Ishikawa (cell line): ENCODE measurements at regions not wholly inside any gene's neighbourhood (a gene's known extent, or its start where the extent isn't known, plus 50 kb on each side); places are given as distances from the start of the nearest gene placed in this dataset.

ENCODE experiments used
- EGR1 ChIP-seq: IDR thresholded peaks from 2 replicates; pipeline ENCODE4 v1.6.1; 2012
- EP300 ChIP-seq: IDR thresholded peaks from 2 replicates; pipeline ENCODE4 v1.6.1; 2012; ENCODE audit warnings: borderline replicate concordance
- MAX ChIP-seq: IDR thresholded peaks from 2 replicates; pipeline ENCODE4 v1.6.1; 2012
- TEAD4 ChIP-seq: IDR thresholded peaks from 2 replicates; pipeline ENCODE4 v1.6.1; 2012
- USF1 ChIP-seq: IDR thresholded peaks from 2 replicates; pipeline ENCODE4 v1.6.1; 2012
- YY1 ChIP-seq: IDR thresholded peaks from 2 replicates; pipeline ENCODE4 v1.6.1; 2012; ENCODE audit warnings: low read depth

GRCh38 chr16:82240111-82240510, 70.1 kb upstream of the MPHOSPH6 start:
- TF ChIP-seq YY1 (no peak), MAX (no peak), TEAD4 (no peak), USF1 (no peak), EP300 (no peak), EGR1 (no peak)
